ENCODE measurements at regions not wholly inside any gene's neighbourhood (a gene's known extent, or its start where the extent isn't known, plus 50 kb on each side); places are given as distances from the start of the nearest gene placed in this dataset.

- no peak for TF ChIP-seq SUZ12 (IDR thresholded peaks at IDR 0.05; ENCODE audit: low read length)
- no peak for TF ChIP-seq BACH1 (IDR thresholded peaks at IDR 0.05; ENCODE audit: low read length)
- no peak for TF ChIP-seq RXRA (IDR thresholded peaks at IDR 0.05; ENCODE audit: insufficient read depth, low read depth, low read length)
- TF ChIP-seq MAX (IDR thresholded peaks at IDR 0.05): no peak
- TF ChIP-seq EGR1 (IDR thresholded peaks at IDR 0.05; ENCODE audit: borderline replicate concordance, low read depth, low read length): no peak
- TF ChIP-seq TAF7 (optimal IDR thresholded peaks at IDR 0.05; ENCODE audit: borderline replicate concordance, low read depth, low read length): no peak
- TF ChIP-seq HDAC6 (IDR thresholded peaks at IDR 0.05; ENCODE audit: low read depth, low read length): no peak
- TF ChIP-seq CHD2 (IDR thresholded peaks at IDR 0.05; ENCODE audit: low read length): peak; percentile 82
- TF ChIP-seq NANOG (IDR thresholded peaks at IDR 0.05; ENCODE audit: insufficient read depth, low read depth, low read length, poor library complexity, severe bottlenecking): no peak
- no peak for TF ChIP-seq CEBPB (IDR thresholded peaks at IDR 0.05; ENCODE audit: low read depth, low read length)
- no peak for TF ChIP-seq TCF12 (IDR thresholded peaks at IDR 0.05; ENCODE audit: low read depth, low read length)
- no peak for TF ChIP-seq CBX8 (IDR thresholded peaks at IDR 0.05; ENCODE audit: borderline replicate concordance, low read depth, low read length)
- no peak for TF ChIP-seq TEAD4 (IDR thresholded peaks at IDR 0.05; ENCODE audit: low read depth, low read length)
- TF ChIP-seq RAD21 (IDR thresholded peaks at IDR 0.05 in 1 of 2, conservative IDR thresholded peaks at IDR 0.05 in 1 of 2; ENCODE audit: low read depth in 2 of 2, low read length in 2 of 2): no peak
- no peak for TF ChIP-seq SP2 (IDR thresholded peaks at IDR 0.05; ENCODE audit: low read length)
- TF ChIP-seq TAF1 (IDR thresholded peaks at IDR 0.05; ENCODE audit: low read depth, low read length): no peak
- peak; percentile 67; the same call in 1 of the 2 replicates for TF ChIP-seq ATF3 (IDR thresholded peaks at IDR 0.05; ENCODE audit: insufficient read depth, low read depth, low read length)
- TF ChIP-seq SIRT6 (IDR thresholded peaks at IDR 0.05; ENCODE audit: low read length): no peak
- TF ChIP-seq SRF (IDR thresholded peaks at IDR 0.05; ENCODE audit: low read depth, low read length): no peak
- peak; percentile 69; the same call in 1 of the 2 replicates for TF ChIP-seq SP1 (IDR thresholded peaks at IDR 0.05; ENCODE audit: low read depth, low read length)
- no peak for TF ChIP-seq FOSL1 (IDR thresholded peaks at IDR 0.05; ENCODE audit: insufficient read depth, low read depth, low read length)
- TF ChIP-seq POLR2AphosphoS5 (IDR thresholded peaks at IDR 0.05; ENCODE audit: low read depth, low read length): no peak
These were observed 289.2 kb downstream of the ADGRD1 start (continued) for GRCh38 chr12:131242741-131243496.

Measured in H1 (cell line).